Liver (tissue), 8 donors: ENCODE measurements at regions not wholly inside any gene's neighbourhood (a gene's known extent, or its start where the extent isn't known, plus 50 kb on each side); places are given as distances from the start of the nearest gene placed in this dataset.
A peak's percentile ranks its signal among the peaks of the same experiment; 100 is the strongest.

Experiments used
- DNase-seq: peaks from one replicate; pipeline ENCODE4 v3.0.0-alpha.2; 2017; ENCODE audit warnings: low spot score
- H3K27ac ChIP-seq, 2 donors: one replicate each; pipeline ENCODE4 v1.7.0; 2013; ENCODE audit warnings: inconsistent platforms in 2 of 2, low read length in 2 of 2, control low read depth in 1 of 2, low read depth in 1 of 2, mild to moderate bottlenecking in 1 of 2
- H3K27me3 ChIP-seq, 4 donors: one replicate each; pipeline versions ENCODE4 v1.6.1 to v1.7.0; 2013; ENCODE audit warnings: low read length in 3 of 4, inconsistent platforms in 1 of 4, mild to moderate bottlenecking in 1 of 4, moderate library complexity in 1 of 4; ENCODE audit not compliant: control insufficient read depth in 4 of 4, insufficient read depth in 4 of 4
- H3K36me3 ChIP-seq, 4 donors: one replicate each; pipeline versions ENCODE4 v1.6.1 to v1.7.0; 2013; ENCODE audit warnings: low read length in 3 of 4, mild to moderate bottlenecking in 3 of 4, low read depth in 1 of 4, moderate library complexity in 1 of 4; ENCODE audit not compliant: control insufficient read depth in 4 of 4, insufficient read depth in 3 of 4
- H3K4me1 ChIP-seq, 4 donors: one replicate each; pipeline versions ENCODE4 v1.6.1 to v1.7.0; 2013; ENCODE audit warnings: low read length in 3 of 4, mild to moderate bottlenecking in 3 of 4, moderate library complexity in 1 of 4; ENCODE audit not compliant: control insufficient read depth in 4 of 4, insufficient read depth in 4 of 4
- H3K4me3 ChIP-seq, 3 donors: one replicate each; pipeline versions ENCODE4 v1.6.1 to v1.7.0; 2013; ENCODE audit warnings: low read length in 3 of 3, control low read depth in 1 of 3, low read depth in 1 of 3, mild to moderate bottlenecking in 1 of 3
- H3K9ac ChIP-seq, 2 donors: one replicate each; pipeline ENCODE4 v1.7.0; 2013; ENCODE audit warnings: low read length in 2 of 2, mild to moderate bottlenecking in 2 of 2, moderate library complexity in 2 of 2, control low read depth in 1 of 2, low read depth in 1 of 2
- H3K9me3 ChIP-seq, 4 donors: one replicate each; pipeline versions ENCODE4 v1.6.1 to v1.7.0; 2013; ENCODE audit warnings: low read length in 3 of 4; ENCODE audit not compliant: control insufficient read depth in 4 of 4
- EGR1 ChIP-seq, 2 donors: IDR thresholded peaks; 2 replicates each; pipeline ENCODE4 v1.6.1; 2016 to 2018; ENCODE audit warnings: antibody characterized with exemption in 2 of 2, low read depth in 2 of 2
- FOXA1 ChIP-seq: IDR thresholded peaks from 2 replicates; pipeline ENCODE4 v1.6.1; 2016; ENCODE audit warnings: antibody characterized with exemption
- FOXA2 ChIP-seq: IDR thresholded peaks from 2 replicates; pipeline ENCODE4 v1.6.1; 2016; ENCODE audit warnings: antibody characterized with exemption
- GABPA ChIP-seq, 2 donors: IDR thresholded peaks in 1 of 2; conservative IDR thresholded peaks in 1 of 2; 2 replicates each; pipeline ENCODE4 v1.6.1; 2016; ENCODE audit warnings: antibody characterized with exemption in 2 of 2, mild to moderate bottlenecking in 1 of 2, moderate library complexity in 1 of 2
- HNF4G ChIP-seq: IDR thresholded peaks from 2 replicates; pipeline ENCODE4 v1.6.1; 2016; ENCODE audit warnings: antibody characterized with exemption
- JUND ChIP-seq, 2 donors: IDR thresholded peaks; 2 replicates each; pipeline ENCODE4 v1.6.1; 2016; ENCODE audit warnings: antibody characterized with exemption in 2 of 2
- MAX ChIP-seq: IDR thresholded peaks from 2 replicates; pipeline ENCODE4 v1.6.1; 2016; ENCODE audit warnings: antibody characterized with exemption
- NR2F2 ChIP-seq: IDR thresholded peaks from 2 replicates; pipeline ENCODE4 v1.6.1; 2016; ENCODE audit warnings: antibody characterized with exemption
- RAD21 ChIP-seq, 2 donors: IDR thresholded peaks; 2 replicates each; pipeline ENCODE4 v1.6.1; 2016; ENCODE audit warnings: antibody characterized with exemption in 2 of 2, mild to moderate bottlenecking in 2 of 2
- RXRA ChIP-seq, 2 donors: IDR thresholded peaks; 2 replicates each; pipeline ENCODE4 v1.6.1; 2017 to 2018; ENCODE audit warnings: antibody characterized with exemption in 2 of 2, mild to moderate bottlenecking in 1 of 2
- SP1 ChIP-seq: IDR thresholded peaks from 2 replicates; pipeline ENCODE4 v1.6.1; 2018; ENCODE audit warnings: antibody characterized with exemption, mild to moderate bottlenecking
- TAF1 ChIP-seq: conservative IDR thresholded peaks from 2 replicates; pipeline ENCODE4 v1.6.1; 2016; ENCODE audit warnings: antibody characterized with exemption, mild to moderate bottlenecking
- ZBTB33 ChIP-seq: IDR thresholded peaks from 2 replicates; pipeline ENCODE4 v1.6.1; 2016; ENCODE audit warnings: antibody characterized with exemption
- WGBS: extraction: QIAGEN DNeasy Blood & Tissue Kit; methylation state at CpG from one replicate; pipeline ENCODE4 v1.1.7; 2013; 5-methylcytosine and 5-hydroxymethylcytosine counted together
- TF ChIP-seq, protein P1 (sequence below): fragments of 150-350 bp; IDR thresholded peaks from 2 replicates; pipeline ENCODE4 v1.5.1; 2017; ENCODE audit warnings: improper control_type of control experiment, low read depth, low read length; ENCODE audit not compliant: missing input control
- TF ChIP-seq, protein P2 (sequence below): IDR thresholded peaks from 2 replicates; pipeline ENCODE4 v1.6.1; 2016; ENCODE audit warnings: antibody characterized with exemption
- TF ChIP-seq, protein P3 (sequence below): IDR thresholded peaks from 2 replicates; pipeline ENCODE4 v1.6.1; 2016; ENCODE audit warnings: antibody characterized with exemption, mild to moderate bottlenecking
- donor health status: healthy.
- donor health status: healthy.
- donor health status: healthy.
- donor health status: healthy.
- donor health status: healthy.

DNA sequence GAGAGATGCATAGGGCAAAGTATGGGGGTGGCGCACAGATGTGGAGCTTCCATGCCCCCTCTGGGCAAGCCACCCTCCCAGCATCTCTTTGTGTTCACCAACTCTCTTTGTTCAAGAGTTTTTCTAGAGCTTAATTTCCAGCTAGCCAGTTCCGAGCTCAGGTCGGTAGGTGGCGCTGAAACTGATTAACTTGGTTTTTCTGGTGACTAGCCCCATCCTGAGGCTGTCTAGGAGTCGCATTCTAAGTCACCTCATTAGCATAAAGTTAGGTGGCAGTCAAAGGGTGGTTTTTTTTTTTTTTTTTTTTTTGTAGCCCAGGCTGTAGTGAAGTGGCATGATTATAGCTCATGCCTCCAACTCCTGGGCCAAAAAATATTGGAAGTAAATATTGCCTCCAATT lies 476.4 kb downstream of the KDM4C start:
- Histone ChIP-seq H3K9ac (no peak overlapping the region), H3K36me3 (no peaks in the 10 kb centered on the region), H3K9me3 (no peaks in the 10 kb centered on the region), H3K4me3 (no peak overlapping the region), H3K4me1 (no peaks in the 10 kb centered on the region), H3K27ac (no peak overlapping the region), H3K27me3 (peaks cover 0 to 4% (median 0%) of the 10 kb centered on the region in 4 donors)
- WGBS, result 35% methylated on average over 5 of the region's 5 CpGs
- peak; percentile 31 to 57 for TF ChIP-seq RAD21 (IDR thresholded peaks at IDR 0.05)
- TF ChIP-seq TAF1, result no peak
- TF ChIP-seq, protein P1, sequence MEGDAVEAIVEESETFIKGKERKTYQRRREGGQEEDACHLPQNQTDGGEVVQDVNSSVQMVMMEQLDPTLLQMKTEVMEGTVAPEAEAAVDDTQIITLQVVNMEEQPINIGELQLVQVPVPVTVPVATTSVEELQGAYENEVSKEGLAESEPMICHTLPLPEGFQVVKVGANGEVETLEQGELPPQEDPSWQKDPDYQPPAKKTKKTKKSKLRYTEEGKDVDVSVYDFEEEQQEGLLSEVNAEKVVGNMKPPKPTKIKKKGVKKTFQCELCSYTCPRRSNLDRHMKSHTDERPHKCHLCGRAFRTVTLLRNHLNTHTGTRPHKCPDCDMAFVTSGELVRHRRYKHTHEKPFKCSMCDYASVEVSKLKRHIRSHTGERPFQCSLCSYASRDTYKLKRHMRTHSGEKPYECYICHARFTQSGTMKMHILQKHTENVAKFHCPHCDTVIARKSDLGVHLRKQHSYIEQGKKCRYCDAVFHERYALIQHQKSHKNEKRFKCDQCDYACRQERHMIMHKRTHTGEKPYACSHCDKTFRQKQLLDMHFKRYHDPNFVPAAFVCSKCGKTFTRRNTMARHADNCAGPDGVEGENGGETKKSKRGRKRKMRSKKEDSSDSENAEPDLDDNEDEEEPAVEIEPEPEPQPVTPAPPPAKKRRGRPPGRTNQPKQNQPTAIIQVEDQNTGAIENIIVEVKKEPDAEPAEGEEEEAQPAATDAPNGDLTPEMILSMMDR, result peak; percentile 37
- peak; percentile 41 for DNase-seq

GRCh38 chr9:7229571-7229970 lies 471.8 kb downstream of the KDM4C start:
- Histone ChIP-seq H3K9me3 (no peaks in the 10 kb centered on the region), H3K27me3 (peaks cover 0 to 4% (median 0%) of the 10 kb centered on the region in 4 donors), H3K36me3 (no peaks in the 10 kb centered on the region), H3K27ac (no peak overlapping the region), H3K4me1 (no peaks in the 10 kb centered on the region), H3K9ac (no peak overlapping the region), H3K4me3 (no peak overlapping the region)
- TF ChIP-seq MAX (no peak), FOXA1 (no peak)
- TF ChIP-seq, protein P1, result no peak
- TF ChIP-seq, protein P2, sequence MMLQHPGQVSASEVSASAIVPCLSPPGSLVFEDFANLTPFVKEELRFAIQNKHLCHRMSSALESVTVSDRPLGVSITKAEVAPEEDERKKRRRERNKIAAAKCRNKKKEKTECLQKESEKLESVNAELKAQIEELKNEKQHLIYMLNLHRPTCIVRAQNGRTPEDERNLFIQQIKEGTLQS, result no peak
- 91% methylated on average over 2 of the region's 2 CpGs for whole genome bisulfite sequencing
- no peak for DNase-seq

- peaks cover 0 to 4% (median 0%) of the 10 kb centered on the region in 4 donors for H3K27me3 ChIP-seq
- WGBS, result 88% methylated on average over 4 of the region's 4 CpGs
- TF ChIP-seq ZBTB33 (no peak), HNF4G (no peak), TAF1 (no peak), EGR1 (IDR thresholded peaks at IDR 0.05; ENCODE audit: low read depth in 2 of 2) (no peak), GABPA (IDR thresholded peaks at IDR 0.05 in 1 of 2, conservative IDR thresholded peaks at IDR 0.05 in 1 of 2) (no peak), SP1 (no peak), JUND (IDR thresholded peaks at IDR 0.05) (no peak), FOXA2 (no peak), NR2F2 (no peak), RXRA (IDR thresholded peaks at IDR 0.05) (no peak), RAD21 (IDR thresholded peaks at IDR 0.05) (no peak), FOXA1 (no peak)
- TF ChIP-seq, protein P3, sequence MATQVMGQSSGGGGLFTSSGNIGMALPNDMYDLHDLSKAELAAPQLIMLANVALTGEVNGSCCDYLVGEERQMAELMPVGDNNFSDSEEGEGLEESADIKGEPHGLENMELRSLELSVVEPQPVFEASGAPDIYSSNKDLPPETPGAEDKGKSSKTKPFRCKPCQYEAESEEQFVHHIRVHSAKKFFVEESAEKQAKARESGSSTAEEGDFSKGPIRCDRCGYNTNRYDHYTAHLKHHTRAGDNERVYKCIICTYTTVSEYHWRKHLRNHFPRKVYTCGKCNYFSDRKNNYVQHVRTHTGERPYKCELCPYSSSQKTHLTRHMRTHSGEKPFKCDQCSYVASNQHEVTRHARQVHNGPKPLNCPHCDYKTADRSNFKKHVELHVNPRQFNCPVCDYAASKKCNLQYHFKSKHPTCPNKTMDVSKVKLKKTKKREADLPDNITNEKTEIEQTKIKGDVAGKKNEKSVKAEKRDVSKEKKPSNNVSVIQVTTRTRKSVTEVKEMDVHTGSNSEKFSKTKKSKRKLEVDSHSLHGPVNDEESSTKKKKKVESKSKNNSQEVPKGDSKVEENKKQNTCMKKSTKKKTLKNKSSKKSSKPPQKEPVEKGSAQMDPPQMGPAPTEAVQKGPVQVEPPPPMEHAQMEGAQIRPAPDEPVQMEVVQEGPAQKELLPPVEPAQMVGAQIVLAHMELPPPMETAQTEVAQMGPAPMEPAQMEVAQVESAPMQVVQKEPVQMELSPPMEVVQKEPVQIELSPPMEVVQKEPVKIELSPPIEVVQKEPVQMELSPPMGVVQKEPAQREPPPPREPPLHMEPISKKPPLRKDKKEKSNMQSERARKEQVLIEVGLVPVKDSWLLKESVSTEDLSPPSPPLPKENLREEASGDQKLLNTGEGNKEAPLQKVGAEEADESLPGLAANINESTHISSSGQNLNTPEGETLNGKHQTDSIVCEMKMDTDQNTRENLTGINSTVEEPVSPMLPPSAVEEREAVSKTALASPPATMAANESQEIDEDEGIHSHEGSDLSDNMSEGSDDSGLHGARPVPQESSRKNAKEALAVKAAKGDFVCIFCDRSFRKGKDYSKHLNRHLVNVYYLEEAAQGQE, result no peak
- TF ChIP-seq, protein P1, result no peak
These were observed 471.0 kb downstream of the KDM4C start for GRCh38 chr9:7228726-7229125.

More at GRCh38 chr9:7228726-7229125, 471.0 kb downstream of the KDM4C start:
- Histone ChIP-seq H3K4me3 (no peak overlapping the region), H3K27ac (no peak overlapping the region), H3K36me3 (no peaks in the 10 kb centered on the region), H3K9ac (no peak overlapping the region), H3K9me3 (no peaks in the 10 kb centered on the region), H3K4me1 (no peaks in the 10 kb centered on the region)
- no peak for DNase-seq
